ENCODE measurements at regions not wholly inside any gene's neighbourhood (a gene's known extent, or its start where the extent isn't known, plus 50 kb on each side); places are given as distances from the start of the nearest gene placed in this dataset.

DNA sequence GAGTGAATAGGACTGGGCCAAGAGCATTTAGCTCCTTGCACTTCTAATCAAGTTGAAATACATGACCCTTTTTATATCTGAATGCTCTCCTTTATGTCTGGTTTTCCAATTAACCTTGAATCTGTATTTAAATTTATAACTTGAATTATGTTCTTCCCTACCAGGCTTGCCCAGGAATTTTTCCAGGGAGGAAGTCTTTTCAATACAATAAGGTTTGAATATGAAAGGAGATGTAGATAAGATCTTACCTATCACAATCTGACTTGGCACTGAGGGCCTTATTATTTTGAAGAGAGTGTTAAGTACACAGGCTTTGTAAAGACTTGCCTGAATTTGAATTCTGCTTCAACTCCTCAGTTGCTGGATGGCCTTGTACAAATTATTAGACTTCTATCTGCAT lies 555.7 kb downstream of the PCDH7 start:
- no peak for DNase-seq (ENCODE audit: low spot score)

GRCh38 chr4:31283679-31284078 lies 563.5 kb downstream of the PCDH7 start:
- DNase-seq (ENCODE audit: low spot score) = no peak

DNA sequence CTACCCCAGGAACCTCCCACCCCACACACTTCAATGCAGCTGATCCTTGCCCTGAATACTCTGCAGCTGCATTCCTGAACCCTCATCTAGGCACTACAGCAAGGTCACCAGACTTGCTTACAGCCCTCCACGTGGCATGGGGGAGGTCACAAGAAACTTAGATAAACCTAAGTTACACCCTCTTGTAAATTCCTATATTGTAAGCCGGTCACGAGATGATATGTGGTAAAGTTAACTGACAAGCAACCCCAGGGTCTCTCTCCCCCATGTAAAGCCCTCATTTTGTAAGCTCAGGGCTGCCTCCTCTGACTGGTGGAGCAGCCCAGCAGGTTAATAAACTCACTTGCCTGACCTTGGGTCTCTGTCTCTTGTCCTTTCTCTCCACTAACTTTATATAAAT lies 570.7 kb downstream of the PCDH7 start:
- DNase-seq (ENCODE audit: low spot score) = no peak

DNA sequence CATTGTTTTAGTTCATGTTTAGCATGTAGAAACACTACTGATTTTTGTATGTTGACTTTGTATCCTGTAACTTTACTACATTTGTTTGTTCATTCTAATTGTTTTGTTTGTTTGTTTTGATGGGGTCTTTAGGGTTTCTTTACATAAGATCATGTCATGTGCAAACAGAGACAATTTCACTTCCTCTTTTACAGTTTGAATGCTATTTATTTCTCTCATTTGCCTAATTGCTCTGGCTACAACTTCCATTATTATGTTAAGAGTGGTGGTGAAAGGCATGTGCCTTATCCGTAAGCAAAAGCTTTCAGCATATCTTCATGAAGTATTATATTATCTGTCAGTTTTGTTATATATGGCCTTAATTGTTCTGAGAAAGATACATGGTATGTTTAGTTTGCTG lies 571.1 kb downstream of the PCDH7 start:
- no peak for DNase-seq (ENCODE audit: low spot score)

DNA sequence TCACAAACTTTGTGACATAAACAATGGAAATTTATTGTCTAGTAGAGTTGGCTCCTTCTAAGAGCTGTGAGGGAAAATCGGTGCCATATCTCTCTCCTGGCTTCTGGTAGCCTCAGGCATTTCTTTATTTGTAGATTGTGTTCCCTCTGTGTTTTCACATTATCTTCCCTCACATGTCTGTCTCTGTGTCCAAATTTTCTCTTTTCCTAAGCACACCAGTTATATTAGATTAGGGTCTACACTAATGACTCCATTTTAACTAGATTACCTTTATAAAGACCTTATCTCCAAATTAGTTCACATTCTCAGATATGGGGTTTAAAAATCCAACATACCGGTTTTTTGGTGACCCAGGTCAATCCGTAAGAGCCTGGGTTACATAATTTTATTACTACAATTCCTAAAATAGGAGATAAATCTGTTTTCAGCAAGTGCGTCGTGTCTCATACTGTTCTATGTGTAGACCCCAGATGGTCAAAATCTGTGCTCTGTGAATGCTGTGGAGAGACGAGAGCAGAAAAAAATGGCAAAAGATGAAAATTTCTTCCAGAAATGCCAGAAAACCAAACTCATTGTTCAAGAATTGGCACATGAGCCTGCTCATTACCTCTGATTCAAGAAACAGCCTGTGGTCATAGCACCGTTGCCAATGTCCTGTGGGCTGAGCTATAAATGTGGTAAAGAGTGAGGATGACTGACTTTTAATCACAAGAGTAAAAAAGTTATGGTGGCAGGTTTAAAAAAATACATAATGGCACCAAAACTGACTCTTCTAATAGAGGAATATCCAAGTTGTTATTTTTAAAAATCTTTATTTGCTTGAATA lies 574.7 kb downstream of the PCDH7 start:
- DNase-seq (ENCODE audit: low spot score) = no peak

DNA sequence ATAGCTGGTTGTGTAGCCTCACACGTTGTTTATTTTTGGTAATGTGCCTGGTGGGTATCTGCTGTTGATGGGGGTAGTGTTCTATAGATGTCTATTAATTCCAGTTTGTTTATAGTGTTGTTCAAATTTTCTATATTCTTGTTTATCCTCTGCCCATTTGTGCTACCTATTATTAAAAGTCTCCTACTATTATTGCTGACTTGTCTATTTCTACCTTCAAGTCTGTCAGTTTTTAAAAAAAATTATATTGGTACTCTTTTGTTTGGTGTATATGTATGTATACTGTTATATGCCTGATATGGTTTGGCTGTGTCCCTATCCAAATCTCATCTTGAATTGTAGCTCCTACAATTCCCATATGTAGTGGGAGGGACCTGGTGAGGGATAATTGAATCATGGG lies 578.6 kb downstream of the PCDH7 start:
- DNase-seq (ENCODE audit: low spot score) = no peak

DNA sequence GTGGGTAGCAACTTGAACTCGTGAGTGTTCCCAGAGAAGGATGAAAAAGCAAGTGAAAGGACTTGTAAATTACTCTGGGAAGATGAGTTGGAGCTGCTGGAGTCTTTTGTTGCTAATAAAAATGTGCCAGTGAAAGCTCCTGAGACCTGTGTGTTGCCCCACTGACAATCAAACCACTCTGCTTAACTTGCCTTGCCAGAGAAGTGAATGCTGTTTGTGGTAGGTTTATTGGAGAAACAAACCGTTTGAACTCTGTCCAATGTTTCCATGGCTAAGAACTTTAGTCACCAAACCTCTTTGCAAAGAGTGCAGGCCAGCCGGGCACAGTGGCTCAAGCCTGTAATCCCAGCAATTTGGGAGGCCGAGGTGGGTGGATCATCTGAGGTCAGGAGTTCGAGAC lies 586.9 kb downstream of the PCDH7 start:
- no peak for DNase-seq (ENCODE audit: low spot score)

GRCh38 chr4:31324814-31325213 lies 604.6 kb downstream of the PCDH7 start:
- no peak for DNase-seq (ENCODE audit: low spot score)

DNA sequence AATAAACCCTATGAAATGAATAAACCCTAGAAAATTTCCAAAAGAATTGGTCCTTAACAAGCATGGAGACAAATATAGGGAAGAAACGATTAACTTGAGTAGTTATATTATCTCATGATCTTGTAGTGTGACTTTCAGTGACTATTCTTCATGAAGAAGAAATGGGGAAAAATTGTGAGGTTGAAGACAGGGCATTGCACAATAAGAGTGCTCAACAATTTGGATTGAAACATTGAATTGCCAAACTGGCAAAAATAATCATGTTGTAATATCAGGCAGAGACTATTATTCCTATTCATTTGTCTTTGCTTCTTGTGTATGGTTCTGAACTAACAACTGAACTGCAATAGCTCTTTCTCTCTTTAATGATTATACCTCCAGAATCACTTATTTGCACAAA lies 605.1 kb downstream of the PCDH7 start:
- DNase-seq (ENCODE audit: low spot score) = no peak

- DNase-seq (ENCODE audit: low spot score) = no peak
These were observed 606.9 kb downstream of the PCDH7 start for GRCh38 chr4:31327031-31327430.

- DNase-seq (ENCODE audit: low spot score) = no peak
These were observed 608.8 kb downstream of the PCDH7 start for GRCh38 chr4:31328932-31329331.

DNA sequence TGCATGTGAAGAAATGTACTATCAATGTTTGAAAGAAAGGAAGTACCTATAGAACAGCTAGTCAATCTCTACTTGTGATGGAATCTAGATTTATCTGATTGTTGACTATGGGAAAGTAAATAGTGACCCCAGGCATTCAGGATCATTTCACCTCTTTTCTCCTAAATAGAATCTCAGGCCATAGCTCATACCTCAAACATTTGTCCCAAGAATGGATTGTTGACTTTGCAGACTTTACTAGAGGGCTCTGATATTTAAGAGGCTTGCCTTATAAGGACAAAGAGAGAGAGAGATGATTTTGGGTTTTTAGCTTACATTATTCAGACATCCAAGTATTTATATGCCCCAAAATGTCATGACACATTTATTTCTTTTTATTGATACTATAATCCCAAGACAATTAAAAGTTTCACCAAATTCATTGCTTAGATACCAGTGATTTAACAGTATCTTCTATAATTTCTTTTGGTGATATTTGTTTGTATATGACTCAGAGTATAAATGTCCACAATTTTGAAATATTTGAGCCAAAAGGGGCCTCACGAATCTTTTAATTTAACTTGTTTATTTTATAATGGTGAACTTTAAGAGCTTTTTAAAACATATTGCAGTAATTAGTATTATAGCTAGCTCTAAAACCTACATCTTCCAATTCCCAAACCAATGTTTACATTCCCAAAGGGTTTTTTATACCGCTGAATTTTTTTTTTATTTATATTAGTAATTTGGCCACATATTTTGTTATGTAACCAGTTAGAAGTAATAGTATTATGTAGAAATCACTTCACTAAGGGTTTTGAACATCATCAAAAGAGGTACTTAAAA lies 614.1 kb downstream of the PCDH7 start:
- no peak for DNase-seq (ENCODE audit: low spot score)

DNA sequence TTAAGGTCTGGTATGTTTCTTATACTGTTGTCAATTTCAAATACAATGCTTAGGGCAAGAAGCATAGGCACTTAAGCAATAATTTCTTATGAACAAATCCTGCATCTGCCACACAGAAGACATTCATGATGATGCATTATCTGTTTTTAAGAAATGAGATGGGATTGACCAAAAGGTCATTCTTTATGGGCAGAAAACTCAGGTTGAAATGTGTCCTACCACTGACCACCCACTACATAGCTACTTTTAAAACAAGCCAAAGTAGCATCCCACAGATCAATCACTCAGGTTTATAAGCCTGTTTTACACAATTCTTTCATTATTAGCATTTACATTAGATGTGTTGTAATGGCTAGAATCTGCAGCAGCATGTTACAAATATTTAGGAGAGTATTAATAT lies 617.8 kb downstream of the PCDH7 start:
- DNase-seq (ENCODE audit: low spot score) = no peak

- no peak for DNase-seq (ENCODE audit: low spot score)
These were observed 621.6 kb downstream of the PCDH7 start for GRCh38 chr4:31341601-31342359.

DNA sequence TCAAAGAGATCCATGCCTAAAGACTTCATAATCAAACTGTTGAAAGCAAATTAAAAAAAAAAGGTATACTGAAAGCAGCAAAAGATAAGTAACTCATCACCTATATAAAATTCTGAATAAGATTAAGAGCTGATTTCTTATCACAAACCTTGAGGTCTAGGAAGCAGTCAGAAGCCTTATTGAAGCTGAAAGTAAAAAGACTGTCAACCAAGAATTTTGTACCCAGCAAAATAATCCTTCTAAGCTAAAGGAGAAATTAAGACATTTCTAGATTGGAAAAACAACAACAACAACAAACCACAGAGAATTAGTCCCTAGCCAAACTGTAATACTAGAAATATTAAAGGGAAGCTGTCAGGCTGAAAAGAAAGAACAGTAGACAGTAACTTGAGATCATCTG lies 622.9 kb downstream of the PCDH7 start:
- DNase-seq (ENCODE audit: low spot score) = no peak

DNA sequence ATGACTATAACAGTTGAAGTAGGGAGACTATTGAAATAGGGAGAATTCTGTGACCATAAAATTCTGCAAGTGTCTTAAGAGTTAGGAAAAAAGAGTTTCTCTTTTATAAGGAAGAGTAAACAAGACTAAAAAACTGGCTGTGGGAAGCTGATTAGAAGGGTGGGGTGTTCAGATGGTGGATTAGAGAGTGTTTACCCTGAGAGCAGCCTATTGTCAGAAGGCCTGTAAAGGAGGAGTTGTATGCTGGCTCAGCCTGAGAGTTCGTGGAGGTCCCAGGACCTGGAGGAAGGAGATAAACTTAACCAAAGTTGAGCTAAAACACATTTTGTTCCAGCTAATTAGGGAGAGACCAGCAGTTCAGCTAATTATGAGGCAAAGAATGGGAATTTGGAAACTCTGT lies 629.7 kb downstream of the PCDH7 start:
- DNase-seq (ENCODE audit: low spot score) = no peak

- DNase-seq (ENCODE audit: low spot score) = no peak
These were observed 631.5 kb downstream of the PCDH7 start for GRCh38 chr4:31351695-31352094.

DNA sequence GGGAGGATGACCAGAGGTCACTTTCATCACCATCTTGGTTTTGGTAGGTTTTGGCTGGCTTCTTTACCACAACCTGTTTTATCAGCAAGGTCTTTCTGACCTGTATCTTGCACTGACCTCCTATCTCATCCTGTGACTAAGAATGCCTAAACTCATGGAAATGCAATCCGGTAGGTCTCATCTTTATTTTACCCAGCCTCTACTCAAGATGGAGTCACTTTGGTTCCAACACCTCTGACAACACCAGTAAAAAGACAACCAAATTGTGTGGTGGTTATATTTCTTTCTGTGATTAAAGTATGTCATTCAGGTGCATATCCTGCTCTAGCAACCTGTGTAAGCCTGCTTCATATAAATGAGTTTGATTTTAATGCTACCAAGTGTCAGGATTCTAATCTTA lies 636.7 kb downstream of the PCDH7 start:
- no peak for DNase-seq (ENCODE audit: low spot score)

DNA sequence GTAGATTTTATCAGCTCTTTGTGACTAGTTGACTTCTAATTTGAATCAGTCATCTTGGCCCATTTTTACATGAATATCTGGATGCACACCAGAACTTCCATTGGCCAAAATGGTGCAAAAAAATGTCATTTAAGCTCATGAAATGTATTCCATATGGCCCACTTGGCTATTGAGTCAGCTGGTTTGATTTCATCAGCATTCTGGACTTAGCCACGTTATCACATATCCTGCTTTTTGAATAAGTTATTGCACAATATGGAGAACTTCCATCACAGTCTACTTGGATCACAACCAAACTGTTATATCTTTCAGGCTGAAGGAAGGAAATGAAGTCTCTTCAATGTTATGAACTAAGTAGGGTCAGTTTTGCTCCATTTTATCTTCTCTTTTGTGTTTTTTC lies 640.6 kb downstream of the PCDH7 start:
- DNase-seq (ENCODE audit: low spot score) = no peak

DNA sequence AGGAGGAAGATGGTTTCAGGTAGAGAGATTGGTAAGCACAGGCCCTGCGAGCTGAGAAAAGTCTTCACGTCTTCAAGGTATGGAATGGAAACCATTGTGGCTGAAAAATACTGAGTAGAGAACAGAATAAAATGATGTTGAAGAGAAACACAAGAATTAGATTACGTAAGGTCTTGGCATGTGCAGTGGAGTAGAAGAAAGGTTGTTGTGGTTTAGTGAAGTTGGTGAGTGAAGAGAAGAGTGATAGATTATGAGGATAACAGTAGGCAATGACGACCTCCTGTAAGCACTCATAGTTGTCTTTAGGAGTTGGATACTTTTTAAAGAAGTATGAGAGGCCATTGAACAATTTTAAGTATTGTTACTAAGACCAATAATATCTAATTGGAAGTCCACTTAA lies 642.6 kb downstream of the PCDH7 start:
- no peak for DNase-seq (ENCODE audit: low spot score)

GRCh38 chr4:31365006-31365690 lies 645.0 kb downstream of the PCDH7 start:
- no peak for DNase-seq (ENCODE audit: low spot score)

DNA sequence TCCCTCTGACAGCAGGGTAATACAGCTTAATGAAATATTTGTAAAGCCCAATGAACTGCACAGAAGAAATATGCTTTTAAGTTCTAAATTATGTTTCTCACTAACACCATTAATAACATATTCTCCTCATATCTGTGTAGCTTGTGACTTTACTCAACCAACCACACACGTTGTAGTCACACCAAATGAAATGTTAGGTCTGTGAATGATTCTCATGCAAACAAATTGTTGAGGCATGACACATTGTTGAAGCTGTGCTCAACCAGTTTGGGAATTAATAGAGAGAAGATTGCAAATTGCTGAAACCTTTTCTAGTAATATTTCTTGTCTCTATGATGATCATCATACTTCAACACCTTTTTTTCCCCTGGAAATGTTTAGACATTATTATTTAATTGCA lies 645.9 kb downstream of the PCDH7 start:
- DNase-seq (ENCODE audit: low spot score) = no peak

Data from mucosa of gallbladder (tissue), 1 donor.